Left lobe of liver (tissue), 2 donors: ENCODE measurements at regions not wholly inside any gene's neighbourhood (a gene's known extent, or its start where the extent isn't known, plus 50 kb on each side); places are given as distances from the start of the nearest gene placed in this dataset.

Source experiments
- ATAC-seq: fragments of 200-7000 bp; cut with Tn5 transposase; one replicate; pipeline ENCODE4 v1.9.1; 2020; ENCODE audit warnings: mild to moderate bottlenecking, moderate library complexity
- DNase-seq: peaks from one replicate; pipeline ENCODE4 v3.0.0-alpha.2; 2020; ENCODE audit warnings: low spot score
- donor health status: DM: no; HTN: no; CAD: no; lungs with moderate emphysema.
- donor health status: DM: no; HTN: yes; CAD: no.

DNA sequence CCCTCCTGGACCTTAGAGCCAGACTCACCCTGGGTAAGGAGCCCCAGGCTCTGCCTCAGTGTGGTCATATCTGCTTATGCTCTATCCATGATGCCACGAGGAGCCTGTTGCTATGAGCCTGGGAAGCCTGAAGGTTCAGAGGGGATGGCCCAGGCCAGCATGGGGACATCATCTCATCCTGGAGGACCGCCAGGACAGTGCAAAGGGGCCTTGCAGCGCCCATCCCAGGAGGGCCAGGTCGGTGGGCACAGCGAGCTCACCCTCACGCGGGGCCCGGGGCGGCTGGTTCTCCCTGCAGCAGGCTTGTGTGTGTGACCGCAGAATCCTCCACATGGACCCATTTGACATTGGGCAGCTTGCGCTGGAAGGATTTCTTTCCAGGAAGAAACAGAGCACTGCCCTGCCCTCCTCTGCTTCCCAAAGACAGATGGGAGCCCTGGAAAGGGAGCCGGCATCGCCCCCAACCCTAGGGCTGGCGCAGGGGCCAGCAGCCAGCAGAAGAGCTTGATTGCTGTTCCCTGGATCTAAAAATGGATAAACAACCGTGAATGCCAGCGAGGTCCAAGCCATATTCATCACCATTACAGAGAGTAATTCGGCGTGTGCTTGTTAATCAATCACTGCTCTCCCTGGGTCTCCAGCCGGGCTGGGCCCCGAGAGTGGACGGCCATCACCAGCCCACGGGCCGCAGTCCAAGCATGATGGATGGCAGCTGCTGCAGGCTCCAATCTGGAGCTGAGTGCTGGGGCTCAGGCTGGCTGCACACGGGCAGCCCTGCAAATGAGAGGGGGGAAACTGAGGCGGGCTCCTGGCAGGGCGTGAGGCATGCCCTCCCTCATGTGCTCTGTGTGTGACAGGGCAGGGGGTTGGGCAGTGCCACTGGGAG is 739.7 kb downstream of the BRD1 start:
- DNase-seq, result no peak
- ATAC-seq, result no peak

DNA sequence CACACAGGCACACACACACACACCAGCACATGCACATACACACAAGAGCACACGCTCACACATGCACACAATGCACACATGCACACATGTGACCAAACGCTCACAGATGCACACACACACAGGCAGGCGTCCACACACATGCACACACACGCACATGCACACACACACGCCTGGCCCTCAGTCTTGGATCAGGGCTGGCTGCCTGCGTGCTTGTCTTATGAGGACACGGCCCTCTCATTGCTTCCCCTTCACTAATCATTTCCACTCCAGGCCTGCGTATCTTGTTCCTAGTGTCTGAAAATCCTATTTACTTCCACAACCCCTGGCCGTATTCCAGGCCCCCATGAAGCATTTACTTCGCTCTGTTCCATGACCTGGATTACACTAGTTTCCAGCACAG is 740.5 kb downstream of the BRD1 start:
- no peak for ATAC-seq
- DNase-seq, result no peak

DNA sequence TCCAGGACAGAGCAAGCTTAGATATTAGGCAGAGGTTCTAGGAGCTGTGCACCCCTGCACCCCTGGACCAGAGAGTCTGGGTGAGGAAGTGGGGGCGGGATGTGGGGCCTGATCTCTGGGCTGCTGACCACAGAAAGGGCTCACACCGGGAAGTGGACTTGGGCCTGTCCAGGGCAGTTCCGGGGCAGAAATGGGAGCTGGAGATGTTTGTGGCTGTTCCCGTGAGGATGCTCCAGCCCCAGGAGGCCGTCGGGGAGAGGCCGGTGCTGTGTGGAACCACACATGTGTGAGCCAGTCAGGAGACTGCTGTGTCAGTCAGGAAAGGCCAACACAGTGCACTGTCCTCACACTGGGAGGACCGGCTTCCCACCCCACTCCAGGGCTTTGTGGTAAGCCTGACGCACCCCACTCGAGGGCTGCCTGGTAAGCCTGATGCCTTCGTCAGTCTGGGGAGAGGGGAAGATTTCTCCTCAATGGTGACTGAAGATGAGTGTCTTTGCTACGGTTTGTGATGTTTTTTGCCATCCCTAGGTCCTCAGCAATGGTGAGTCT is 741.0 kb downstream of the BRD1 start:
- ATAC-seq (no peak), DNase-seq (no peak)

DNA sequence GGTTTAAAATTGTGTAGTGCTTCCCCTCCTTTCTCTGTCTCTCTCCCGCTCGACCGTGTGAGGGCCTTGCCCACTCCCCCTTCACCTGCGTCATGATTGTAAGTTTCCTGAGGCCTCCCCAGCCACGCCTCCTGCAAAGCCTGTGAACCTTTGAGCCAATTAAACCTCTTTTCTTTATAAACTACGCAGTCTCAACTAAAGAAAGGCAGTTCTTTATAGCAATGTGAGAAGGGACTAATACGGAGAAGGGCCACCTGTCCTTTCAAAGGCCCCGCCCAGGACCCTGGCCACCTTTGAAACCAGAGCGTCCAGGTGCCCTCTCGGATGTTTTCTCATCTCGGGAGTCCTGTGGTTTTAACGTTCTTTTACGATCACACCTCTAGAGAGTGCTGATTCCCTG is 741.5 kb downstream of the BRD1 start:
- ATAC-seq (no peak), DNase-seq (no peak)

DNA sequence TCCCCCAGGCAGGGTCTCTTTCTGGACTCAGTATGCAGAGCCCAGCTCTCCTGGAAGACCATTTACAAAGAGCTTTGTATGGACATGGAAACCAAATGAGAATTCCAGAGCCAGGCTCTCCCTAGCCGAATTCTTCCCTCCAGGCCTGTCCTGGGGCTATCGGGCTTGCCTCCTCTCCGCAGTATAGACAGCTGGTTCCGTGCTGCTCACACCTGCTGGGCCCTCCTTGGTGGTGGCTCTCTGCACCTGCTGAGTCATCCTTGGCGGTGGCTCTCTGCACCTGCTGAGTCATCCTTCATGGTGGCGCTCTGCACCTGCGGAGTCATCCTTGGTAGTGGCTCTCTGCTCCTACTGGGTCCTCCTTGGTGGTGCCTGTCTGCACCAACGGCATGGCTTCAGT is 743.5 kb downstream of the BRD1 start:
- DNase-seq, result no peak
- ATAC-seq, result no peak

DNA sequence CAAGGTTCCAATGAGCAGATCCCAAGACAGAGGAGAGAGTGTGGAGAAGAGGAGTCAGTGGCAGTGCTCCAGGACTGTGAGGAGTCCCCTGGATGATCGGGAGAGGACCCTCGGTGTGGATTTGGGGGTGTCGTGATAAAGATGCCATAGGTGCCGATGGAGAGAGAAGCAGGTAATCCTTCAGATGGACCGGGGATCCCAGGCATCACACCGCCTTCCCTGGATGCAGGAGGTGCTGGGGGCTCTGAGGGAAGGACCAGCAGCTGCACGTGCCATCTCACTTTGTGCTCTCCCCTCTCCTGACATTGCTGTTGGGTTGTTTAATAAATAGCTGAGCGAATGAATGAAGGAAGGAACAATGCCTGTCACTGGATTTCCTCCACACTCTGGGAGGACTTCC is 744.1 kb downstream of the BRD1 start:
- DNase-seq (no peak), ATAC-seq (no peak)

DNA sequence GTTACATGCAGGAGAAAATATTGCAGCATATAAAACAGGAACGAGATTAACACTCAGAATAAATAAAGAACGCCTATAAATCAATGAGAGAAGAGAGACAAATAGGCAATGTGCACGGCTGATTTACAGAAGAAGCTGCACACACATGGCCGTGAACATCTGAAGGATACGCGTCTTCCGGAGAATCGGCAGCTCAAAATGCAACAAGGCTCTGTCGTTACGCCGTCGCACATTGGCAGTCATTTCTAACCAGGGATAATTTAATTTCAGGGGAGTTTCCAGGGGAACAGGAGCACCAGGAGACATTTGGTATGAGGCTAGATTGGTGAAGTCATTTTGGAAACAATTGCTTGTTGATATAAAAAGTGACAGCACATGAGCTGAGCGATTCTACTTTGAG is 745.2 kb downstream of the BRD1 start:
- DNase-seq, result no peak
- ATAC-seq, result no peak

DNA sequence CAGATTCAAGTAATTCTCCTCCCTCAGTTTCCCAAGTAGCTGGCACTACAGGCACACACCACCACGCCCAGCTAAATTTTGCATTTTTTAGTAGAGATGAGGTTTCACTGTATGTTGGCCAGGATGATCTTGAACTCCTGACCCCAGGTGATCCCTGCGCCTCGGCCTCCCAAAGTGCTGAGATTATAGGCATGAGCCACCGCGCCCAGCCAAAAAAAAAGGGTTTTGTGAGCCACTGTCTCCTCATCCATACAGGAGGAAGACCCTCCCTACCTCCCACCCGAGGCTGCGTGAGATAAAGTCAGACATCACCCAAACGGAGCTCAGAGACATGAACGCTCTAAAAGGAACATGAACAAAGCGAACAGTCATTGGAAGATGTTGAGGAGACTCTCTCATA is 745.7 kb downstream of the BRD1 start:
- DNase-seq (no peak), ATAC-seq (no peak)

DNA sequence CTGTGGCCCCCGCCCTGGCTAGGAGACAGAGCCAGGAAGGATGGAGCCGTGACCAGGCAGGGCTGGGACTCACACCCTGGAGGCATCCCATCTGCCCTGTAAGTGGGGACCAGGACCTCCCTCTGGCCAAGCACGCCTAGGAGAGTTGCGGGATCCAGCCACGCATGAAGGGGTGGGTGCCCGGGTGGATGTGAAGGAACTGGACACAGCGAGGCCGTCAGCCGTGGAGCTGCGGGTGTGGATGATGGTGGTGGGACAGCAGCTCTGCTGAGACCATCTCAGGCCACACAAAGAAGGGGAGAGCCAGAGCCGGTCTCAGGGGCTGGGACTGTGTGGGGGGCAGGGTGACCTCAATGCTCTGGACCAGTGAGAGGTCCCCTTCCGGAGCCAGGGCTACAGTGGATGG is 746.4 kb downstream of the BRD1 start:
- DNase-seq (no peak), ATAC-seq (no peak)

DNA sequence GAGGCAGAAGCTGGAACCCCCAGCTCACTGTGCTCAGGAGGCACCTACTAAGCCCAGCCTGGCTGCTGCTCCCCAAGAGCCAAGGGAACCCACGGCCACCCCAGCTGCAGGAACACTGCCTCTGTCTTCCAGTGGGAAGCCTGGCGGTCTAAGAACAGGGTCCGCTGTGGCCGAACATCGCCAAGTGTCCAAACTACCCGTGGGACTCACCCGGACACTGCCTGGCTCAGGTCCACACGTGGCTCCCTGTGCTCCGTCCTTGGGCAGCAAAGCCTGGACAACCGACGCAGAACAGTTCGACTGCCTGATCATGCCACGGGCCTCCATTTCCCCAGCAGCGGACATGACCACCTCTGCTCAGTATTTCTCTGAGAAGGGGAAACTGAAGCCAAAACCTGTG is 747.0 kb downstream of the BRD1 start:
- DNase-seq (no peak), ATAC-seq (no peak)

DNA sequence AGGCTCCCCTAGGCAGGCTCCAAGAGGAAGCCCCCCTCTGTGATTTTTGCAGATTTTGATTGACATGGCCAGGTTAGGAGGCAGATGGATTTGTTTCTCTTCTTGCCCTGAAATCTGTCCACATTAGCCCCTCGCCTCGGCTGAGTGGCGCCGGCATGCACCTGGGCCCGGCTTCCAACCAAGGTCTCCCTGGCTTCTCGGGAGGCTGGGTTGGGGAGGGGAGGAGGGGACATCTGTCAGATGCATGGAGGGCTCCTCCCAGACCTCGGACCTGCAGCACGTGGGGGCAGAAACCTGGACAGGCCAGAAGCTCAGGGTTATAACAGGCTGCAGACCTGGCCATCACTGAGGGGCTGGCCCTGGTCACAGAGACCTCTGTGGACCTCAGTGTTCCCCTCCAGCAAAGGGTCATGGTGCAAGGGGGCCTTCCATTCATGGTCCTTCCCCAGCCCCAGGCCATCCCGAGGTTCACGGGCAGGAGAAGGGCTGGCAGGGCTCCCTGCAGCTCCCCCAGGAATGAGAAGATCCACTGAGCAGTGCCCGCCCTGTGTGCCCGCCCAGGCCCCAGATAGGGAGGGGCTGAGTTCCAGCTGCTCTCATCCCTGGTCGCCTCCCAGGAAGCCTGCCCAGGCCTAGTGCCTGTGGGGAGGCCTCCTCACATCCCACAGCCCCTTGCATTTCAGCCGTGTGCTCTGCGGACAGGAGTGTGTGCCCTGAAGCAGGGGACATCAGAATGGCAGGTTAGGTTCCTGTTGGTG is 747.8 kb downstream of the BRD1 start:
- no peak for DNase-seq
- no peak for ATAC-seq

DNA sequence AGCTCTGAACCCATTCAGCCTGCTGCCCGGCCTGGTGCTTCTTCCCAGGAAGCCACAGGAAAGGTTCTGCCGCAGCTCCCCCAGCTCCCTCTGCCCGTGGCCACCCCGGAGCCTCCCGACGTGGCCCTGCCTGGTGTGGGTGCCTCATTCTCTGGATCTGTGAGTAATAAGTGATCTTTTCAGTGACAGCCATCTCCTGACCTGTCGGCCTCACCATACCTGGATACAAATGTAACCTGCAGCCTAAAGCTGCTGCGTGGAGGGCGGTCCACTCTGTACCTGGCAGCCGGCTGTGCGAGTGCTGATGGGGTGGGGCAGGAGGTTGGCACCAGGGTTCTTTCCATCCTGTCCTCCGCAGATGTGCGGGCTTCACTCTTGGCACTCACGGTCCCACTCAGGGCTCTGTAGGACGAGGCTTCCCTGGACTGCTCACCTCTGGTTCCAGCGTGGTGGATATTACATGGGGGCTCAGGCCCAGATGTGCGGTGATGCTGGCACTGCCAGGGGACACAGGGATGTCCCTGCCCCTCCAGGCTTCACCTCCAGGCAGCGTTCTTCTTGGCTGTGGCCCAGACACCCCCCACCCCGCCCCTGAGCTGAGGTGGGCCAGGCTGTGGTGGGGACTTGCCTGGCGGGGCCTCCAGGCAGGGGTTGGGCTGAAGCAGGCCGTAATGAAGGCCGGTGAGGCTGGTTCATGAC is 748.5 kb downstream of the BRD1 start:
- DNase-seq (no peak), ATAC-seq (no peak)

DNA sequence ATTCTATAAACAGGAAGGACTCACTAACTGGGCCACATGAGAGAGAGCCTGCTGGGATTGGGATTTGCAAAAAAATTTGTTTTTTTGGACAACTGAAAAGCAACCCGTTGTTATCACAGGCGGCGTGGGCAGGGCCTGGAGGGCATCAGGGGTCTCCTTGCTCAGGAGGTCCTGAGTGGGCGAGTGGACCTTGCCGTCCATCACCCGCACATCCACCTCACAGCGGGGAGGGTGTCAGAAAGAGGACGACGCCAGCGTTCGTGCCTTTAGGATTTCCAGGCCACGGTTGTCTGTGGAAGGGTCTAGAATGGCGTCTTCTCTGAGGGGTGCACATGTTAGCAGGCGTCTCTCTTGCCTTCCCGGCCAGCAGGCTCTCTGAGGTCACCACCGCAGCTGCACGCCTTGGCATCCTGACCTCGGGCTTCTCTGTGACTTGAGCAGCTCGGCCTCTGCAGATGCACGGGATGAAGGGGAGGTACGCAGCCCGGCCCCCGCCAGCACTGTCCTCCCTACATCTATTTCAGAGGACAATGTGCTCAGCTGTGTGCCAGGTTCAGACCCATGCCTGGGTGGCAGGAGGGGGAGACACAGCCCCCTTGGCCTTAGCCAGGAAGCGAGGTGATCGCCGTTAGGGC is 749.5 kb downstream of the BRD1 start:
- no peak for ATAC-seq
- DNase-seq, result no peak

DNA sequence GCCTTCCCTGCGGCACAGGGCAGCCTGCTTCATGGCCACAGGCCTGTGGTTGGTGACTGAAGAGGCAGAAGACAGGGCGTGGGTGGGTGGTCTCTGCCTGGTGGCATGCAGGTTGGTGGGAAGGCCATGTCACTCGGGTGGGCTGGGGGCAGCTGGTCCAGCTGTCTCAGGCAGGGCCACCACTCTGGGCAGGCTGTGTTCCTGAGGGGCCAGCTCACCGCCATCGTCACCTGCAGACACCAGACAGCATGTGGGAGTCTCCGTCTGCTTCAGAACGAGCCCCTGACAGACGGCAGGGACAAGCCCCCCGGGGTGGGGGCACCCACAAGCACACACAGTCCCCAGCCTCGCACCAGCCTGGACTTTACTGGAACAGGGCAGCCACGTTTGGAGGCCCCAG is 750.1 kb downstream of the BRD1 start:
- ATAC-seq (no peak), DNase-seq (no peak)

DNA sequence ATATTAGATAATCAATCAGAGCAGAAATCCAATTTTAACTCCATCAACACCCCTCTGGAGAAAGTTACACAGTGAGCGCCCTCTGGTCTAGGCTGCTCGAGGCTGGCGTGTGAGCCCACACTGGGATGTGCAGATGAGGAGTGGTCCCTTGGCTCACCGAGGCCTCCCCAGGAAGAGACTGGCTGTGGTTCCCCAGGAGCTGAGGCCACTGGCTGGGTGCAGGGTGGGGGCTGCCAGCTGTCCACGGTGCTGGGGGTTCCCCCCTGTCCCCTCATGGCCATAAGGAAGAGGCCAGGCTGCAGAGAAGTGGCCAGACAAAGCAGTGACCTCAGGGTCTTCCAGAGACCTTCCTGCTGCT is 750.7 kb downstream of the BRD1 start:
- DNase-seq, result no peak
- ATAC-seq, result no peak

DNA sequence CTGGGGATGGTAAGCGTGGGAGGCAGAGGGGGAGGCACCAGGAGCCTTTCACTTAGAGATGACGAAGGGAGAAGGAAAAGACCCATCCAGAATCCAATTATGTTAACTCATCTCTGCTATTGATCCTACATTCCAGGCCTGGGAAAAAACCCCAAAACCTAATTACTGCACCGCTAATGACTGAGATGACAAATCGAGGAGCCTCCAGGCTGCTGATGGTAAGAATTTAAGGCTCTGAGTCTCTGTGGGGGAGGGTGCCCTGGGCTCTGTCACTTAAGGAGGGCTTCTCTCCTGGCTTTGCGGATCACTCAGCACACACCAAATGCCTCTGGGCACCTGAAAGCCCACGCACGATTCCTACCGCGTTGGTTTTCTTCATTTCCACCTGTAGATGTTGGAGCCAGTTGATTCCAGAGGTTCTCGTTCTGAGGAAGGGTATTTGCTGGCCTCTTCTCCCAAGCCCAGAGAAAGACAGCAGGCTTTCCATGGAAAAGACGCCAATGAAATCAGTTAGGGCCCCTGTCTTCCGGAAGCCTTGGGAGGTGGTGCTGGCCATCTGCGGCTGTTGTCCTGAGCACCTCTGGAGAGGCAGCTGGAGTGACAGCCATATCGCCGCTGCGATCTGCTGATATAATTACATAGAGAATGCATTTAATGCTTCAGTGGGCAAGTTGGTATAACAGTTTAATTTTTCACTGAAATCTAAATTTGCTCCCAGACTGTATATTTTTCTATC is 751.2 kb downstream of the BRD1 start:
- ATAC-seq, result no peak
- DNase-seq, result no peak

DNA sequence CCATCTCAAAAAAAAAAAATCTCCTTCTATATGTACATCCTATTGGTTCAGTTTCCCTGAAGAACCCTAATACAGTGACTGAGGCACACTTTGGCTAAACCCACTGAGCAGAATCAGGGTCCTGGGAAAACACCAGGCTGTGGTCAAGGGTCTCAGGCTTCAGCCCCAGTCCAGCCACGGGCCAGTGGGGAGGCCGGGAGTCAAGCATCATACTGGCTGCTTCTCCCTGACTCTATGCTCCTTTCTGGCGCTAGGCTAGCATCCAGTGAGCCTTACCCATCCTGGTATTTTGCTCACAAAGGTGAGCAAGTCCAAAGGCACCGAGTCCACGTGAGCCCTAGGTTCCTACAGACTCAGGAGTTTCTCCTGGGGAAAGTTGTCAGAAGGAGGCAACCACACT is 752.5 kb downstream of the BRD1 start:
- ATAC-seq (no peak), DNase-seq (no peak)

DNA sequence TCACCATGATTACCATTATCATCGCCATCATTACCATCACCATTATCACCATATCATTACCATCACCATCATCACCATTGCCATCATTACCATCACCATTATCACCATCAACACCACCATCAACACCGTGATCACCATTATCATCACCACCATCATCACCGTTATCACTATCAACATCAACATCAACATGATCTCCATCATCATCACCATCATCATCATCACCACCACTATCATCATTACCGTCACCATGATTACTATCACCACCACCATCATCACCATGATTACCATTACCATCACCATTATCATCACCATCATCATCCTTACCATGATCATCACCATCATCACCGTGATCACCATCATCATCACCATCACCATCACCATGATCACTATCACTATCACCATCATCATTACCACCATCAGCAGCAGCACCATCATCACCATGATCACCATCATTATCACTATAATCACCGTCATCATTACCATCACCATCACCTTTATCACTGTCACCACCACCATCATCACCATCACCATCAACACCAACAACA is 753.7 kb downstream of the BRD1 start:
- DNase-seq (no peak), ATAC-seq (no peak)

DNA sequence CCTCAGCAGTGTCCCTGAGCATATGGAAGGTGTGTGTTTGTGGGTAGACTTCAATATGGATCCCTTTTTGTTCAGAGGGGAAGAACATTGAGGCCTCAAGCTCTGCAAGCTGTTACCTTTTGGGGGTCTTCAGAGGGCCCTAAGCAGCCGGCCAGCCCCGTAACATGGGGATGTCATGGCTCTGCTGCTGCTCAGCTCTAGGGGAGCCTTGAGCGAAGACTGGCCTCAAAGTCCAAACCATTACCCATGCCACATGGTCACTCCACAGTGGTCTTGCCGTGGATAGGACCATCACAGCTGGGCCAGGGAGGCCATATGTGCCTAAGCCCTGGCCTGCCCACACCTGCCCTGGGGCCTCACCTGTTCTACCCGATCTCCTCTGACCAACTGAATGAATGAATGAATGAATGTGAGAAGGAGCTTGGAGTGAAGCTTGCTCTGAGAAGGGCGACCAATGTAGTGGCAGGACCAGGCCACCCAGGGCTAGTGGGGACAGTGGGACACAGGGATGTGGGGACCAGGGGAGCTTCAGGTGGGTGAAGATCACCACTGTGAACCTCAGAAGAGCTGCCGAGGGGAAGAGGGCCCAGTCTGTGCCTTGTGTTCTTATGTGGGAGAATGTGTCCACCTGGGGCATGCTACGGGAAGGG is 754.6 kb downstream of the BRD1 start:
- ATAC-seq (no peak), DNase-seq (no peak)

DNA sequence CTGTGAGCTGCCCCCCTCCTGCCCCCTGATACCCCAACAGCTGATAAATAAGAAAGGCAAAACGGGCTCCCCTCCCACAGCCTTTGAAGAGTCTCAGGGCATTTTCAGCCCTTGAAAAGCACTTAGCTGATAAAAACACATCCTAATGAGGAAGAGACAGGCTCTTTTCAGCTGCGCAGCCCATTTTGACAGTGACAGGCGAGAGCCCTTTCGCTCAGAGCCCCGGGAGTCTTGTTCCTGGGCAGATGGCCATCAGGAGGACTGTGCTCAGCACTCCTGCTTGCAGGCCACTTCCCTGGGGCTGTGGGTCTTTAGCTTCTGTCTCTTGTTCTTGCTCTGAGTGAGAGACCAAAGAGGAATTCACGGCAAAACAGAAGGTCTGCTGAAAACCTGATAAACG is 757.2 kb downstream of the BRD1 start:
- ATAC-seq (no peak), DNase-seq (no peak)
